HepG2 (cell line): ENCODE measurements at regions not wholly inside any gene's neighbourhood (a gene's known extent, or its start where the extent isn't known, plus 50 kb on each side); places are given as distances from the start of the nearest gene placed in this dataset.
A peak's percentile ranks its signal among the peaks of the same experiment; 100 is the strongest.

ENCODE experiments used
- ATAC-seq: fragments of 200-7000 bp; cut with Tn5 transposase; 3 replicates; pipeline ENCODE4 v1.9.1; 2020; ENCODE audit warnings: mild to moderate bottlenecking, moderate library complexity
- BruUV-seq: library from RNA; stranded (reverse); fragments of 400-500 nt; replicated peaks from 2 replicates; lab custom pipeline; 2021; lab: Mats Ljungman, UMichigan
- CTCF ChIA-PET: fragments of 300-600 bp; formaldehyde crosslinking; extraction: SDS; loops from one replicate; lab custom pipeline; 2021; ENCODE audit warnings: low total read pairs, inconsistent platforms, low intra/inter-chr PET ratio; lab: Yijun Ruan, JAX
- POLR2A ChIA-PET: fragments of 350-600 bp; sonication (Branson Sonifier 250); formaldehyde crosslinking; loops from one replicate; lab custom pipeline; 2020; ENCODE audit warnings: antibody characterized with exemption, inconsistent platforms; lab: Yijun Ruan, JAX
- DNase-seq: peaks from one replicate; pipeline ENCODE4 v3.0.0-alpha.2; 2015; ENCODE audit warnings: low spot score
- FAIRE-seq: peaks from 3 replicates; lab custom pipeline; 2011; peaks lifted over from hg19 to GRCh38; lab: Jason Lieb, UNC
- H2AFZ ChIP-seq: one replicate; pipeline ENCODE4 v1.6.1; 2011; ENCODE audit warnings: low read length, inconsistent platforms
- H3K27ac ChIP-seq: fragments of 300-600 bp; 3 replicates; pipeline ENCODE4 v1.8.0; 2011; ENCODE audit warnings: mixed run types, mild to moderate bottlenecking, mixed read lengths, low read length, inconsistent platforms; ENCODE audit not compliant: insufficient read depth; ENCODE audit errors: extremely low read length
- H3K27me3 ChIP-seq, 2 experiments: fragments of 200-600 bp in 1 of 2; 2 replicates in 1 of 2; 3 replicates in 1 of 2; pipeline versions ENCODE4 v1.6.0 to v1.8.0; 2011; ENCODE audit warnings: low read length in 2 of 2, mild to moderate bottlenecking in 2 of 2, moderate library complexity in 2 of 2, inconsistent platforms in 1 of 2; ENCODE audit not compliant: insufficient read depth in 2 of 2, control insufficient read depth in 1 of 2
- H3K36me3 ChIP-seq, 2 experiments: fragments of 200-600 bp in 1 of 2; replicated peaks in 1 of 2; 2 replicates in 1 of 2; 3 replicates in 1 of 2; pipeline versions ENCODE4 v1.5.1 to v1.8.0; 2011; ENCODE audit warnings: low read length in 2 of 2, inconsistent platforms in 1 of 2; ENCODE audit not compliant: insufficient read depth in 2 of 2, control insufficient read depth in 1 of 2
- H3K4me1 ChIP-seq: 2 replicates; pipeline ENCODE4 v1.5.1; 2012; ENCODE audit warnings: low read length, inconsistent platforms; ENCODE audit not compliant: insufficient read depth
- H3K4me2 ChIP-seq: 2 replicates; pipeline ENCODE4 v1.6.0; 2011; ENCODE audit warnings: low read depth, low read length, inconsistent platforms
- H3K4me3 ChIP-seq, 3 experiments: fragments of 200-600 bp in 1 of 3; sonication (generic), shearing (Covaris generic) in 1 of 3; replicated peaks in 1 of 3; 2 replicates each; pipeline ENCODE4 v1.5.1; 2011 to 2016; ENCODE audit warnings: low read length in 3 of 3, inconsistent platforms in 2 of 3, low read depth in 2 of 3, mild to moderate bottlenecking in 2 of 3, control low read depth in 1 of 3, mixed read lengths in 1 of 3; ENCODE audit not compliant: insufficient read depth in 1 of 3
- H3K79me2 ChIP-seq: one replicate; pipeline ENCODE4 v1.6.1; 2011; ENCODE audit warnings: low read length, inconsistent platforms; ENCODE audit not compliant: insufficient read depth
- H3K9ac ChIP-seq: 2 replicates; pipeline ENCODE4 v1.6.0; 2011; ENCODE audit warnings: mild to moderate bottlenecking, low read depth, low read length, inconsistent platforms; ENCODE audit not compliant: insufficient read depth
- H3K9me3 ChIP-seq: 2 replicates; pipeline ENCODE4 v1.5.1; 2012; ENCODE audit warnings: mild to moderate bottlenecking, low read length
- H4K20me1 ChIP-seq: 2 replicates; pipeline ENCODE4 v1.6.0; 2011; ENCODE audit warnings: inconsistent platforms, mild to moderate bottlenecking, low read length, moderate library complexity; ENCODE audit not compliant: insufficient read depth
- BCLAF1 ChIP-seq: fragments of 450-650 bp; IDR thresholded peaks from 2 replicates; pipeline ENCODE4 v1.6.1; 2017; ENCODE audit warnings: mild to moderate bottlenecking
- MAFF ChIP-seq: IDR thresholded peaks from 2 replicates; pipeline ENCODE4 v1.6.1; 2011; ENCODE audit warnings: low read depth, low read length, improper control_type of control experiment
- MAFK ChIP-seq, 2 experiments: IDR thresholded peaks in 1 of 2; conservative IDR thresholded peaks in 1 of 2; 2 replicates each; pipeline ENCODE4 v1.6.1; 2011; ENCODE audit warnings: improper control_type of control experiment in 2 of 2, low read length in 2 of 2
- NPAS2 ChIP-seq: sonication (generic); formaldehyde crosslinking; IDR thresholded peaks from 2 replicates; pipeline ENCODE4 v1.8.0; 2022; ENCODE audit warnings: mild to moderate bottlenecking, missing genetic modification reagents, borderline replicate concordance
- POLR2AphosphoS2 ChIP-seq: IDR thresholded peaks from 2 replicates; pipeline ENCODE4 v1.6.1; 2011; ENCODE audit warnings: low read depth, low read length, improper control_type of control experiment
- TSC22D2 ChIP-seq: sonication (generic); formaldehyde crosslinking; IDR thresholded peaks from 2 replicates; pipeline ENCODE4 v1.5.1; 2020; ENCODE audit warnings: missing genetic modification reagents, mild to moderate bottlenecking, borderline replicate concordance
- ZNF644 ChIP-seq: IDR thresholded peaks from 2 replicates; pipeline ENCODE4 v1.6.1; 2016; ENCODE audit warnings: low read depth
- WGBS: methylation state at CpG from one replicate; pipeline ENCODE4 v1.1.6; 2017; ENCODE audit warnings: low lambda C conversion rate; 5-methylcytosine and 5-hydroxymethylcytosine counted together
- in situ Hi-C: cut with HindIII; loops from 2 replicates; pipeline ENCODE4 v1.10.0; 2017; ENCODE audit warnings: low pct_unique_long_range_greater_than_20kb; ENCODE audit not compliant: extremely low pct_ligation_motif_present
- intact Hi-C: fragments of 100-400 bp; cut with micrococcal nuclease; formaldehyde crosslinking; loops from one replicate; pipeline ENCODE4 v1.10.0; 2022; ENCODE audit not compliant: unreplicated experiment

GRCh38 chr6:6524951-6525350, 63.6 kb upstream of the LY86 start:
- no peak overlapping the region for H3K4me2 ChIP-seq
- intact Hi-C loops (no loop called here), in situ Hi-C loops (no loop called here)
- TF ChIP-seq NPAS2 (no peak), TSC22D2 (CRISPR knock-in tag) (no peak), POLR2AphosphoS2 (no peak), BCLAF1 (no peak)
- 2% methylated on average over 3 of the region's 3 CpGs for WGBS
- H3K4me3 ChIP-seq, result no peak overlapping the region
- H3K27ac ChIP-seq, result no peak overlapping the region
- ChIA-PET CTCF (no interaction called here), POLR2A (no interaction called here)
- no peaks in the 10 kb centered on the region for H3K79me2 ChIP-seq
- no peak overlapping the region for H2AFZ ChIP-seq
- no TSS peak for BruUV-seq
- H3K27me3 ChIP-seq, result peaks cover 2 to 11% of the 10 kb centered on the region in 2 experiments; a peak in 1 of 5 replicates
- H3K9me3 ChIP-seq, result no peaks in the 10 kb centered on the region
- no peaks in the 10 kb centered on the region for H3K4me1 ChIP-seq
- no peak overlapping the region for H3K9ac ChIP-seq
- no peak for DNase-seq
- H4K20me1 ChIP-seq, result no peaks in the 10 kb centered on the region
- no peak for ATAC-seq
- no peaks in the 10 kb centered on the region for H3K36me3 ChIP-seq
- FAIRE-seq, result no peak

- H3K79me2 ChIP-seq, result no peaks in the 10 kb centered on the region
- TF ChIP-seq ZNF644 (CRISPR knock-in tag) (no peak), MAFK (conservative IDR thresholded peaks at IDR 0.05 in 1 of 2, IDR thresholded peaks at IDR 0.05 in 1 of 2; ENCODE audit: low read length in 2 of 2) (peak; percentile 9 to 72; a peak in 2 of 4 replicates), MAFF (0 out of 2 replicates have a peak, but pooled peaks have one; percentile 33)
- ATAC-seq (no peak), FAIRE-seq (no peak), DNase-seq (no peak)
- H3K4me3 ChIP-seq, result no peak overlapping the region
- H4K20me1 ChIP-seq, result no peaks in the 10 kb centered on the region
- intact Hi-C loops (no loop called here), in situ Hi-C loops (no loop called here)
- BruUV-seq, result no TSS peak
- ChIA-PET POLR2A (no interaction called here), CTCF (no interaction called here)
- H3K9ac ChIP-seq, result no peak overlapping the region
- no peak overlapping the region for H2AFZ ChIP-seq
- peaks cover 2 to 11% of the 10 kb centered on the region in 2 experiments; a peak in 1 of 5 replicates for H3K27me3 ChIP-seq
- H3K4me2 ChIP-seq, result no peak overlapping the region
- no peaks in the 10 kb centered on the region for H3K9me3 ChIP-seq
- H3K36me3 ChIP-seq, result no peaks in the 10 kb centered on the region
- H3K4me1 ChIP-seq, result no peaks in the 10 kb centered on the region
- H3K27ac ChIP-seq, result no peak overlapping the region
- 13% methylated on average over 2 of the region's 2 CpGs for WGBS
Observed at GRCh38 chr6:6525933-6526332, 62.6 kb upstream of the LY86 start.
